ENCODE measurements at regions not wholly inside any gene's neighbourhood (a gene's known extent, or its start where the extent isn't known, plus 50 kb on each side); places are given as distances from the start of the nearest gene placed in this dataset.

DNA sequence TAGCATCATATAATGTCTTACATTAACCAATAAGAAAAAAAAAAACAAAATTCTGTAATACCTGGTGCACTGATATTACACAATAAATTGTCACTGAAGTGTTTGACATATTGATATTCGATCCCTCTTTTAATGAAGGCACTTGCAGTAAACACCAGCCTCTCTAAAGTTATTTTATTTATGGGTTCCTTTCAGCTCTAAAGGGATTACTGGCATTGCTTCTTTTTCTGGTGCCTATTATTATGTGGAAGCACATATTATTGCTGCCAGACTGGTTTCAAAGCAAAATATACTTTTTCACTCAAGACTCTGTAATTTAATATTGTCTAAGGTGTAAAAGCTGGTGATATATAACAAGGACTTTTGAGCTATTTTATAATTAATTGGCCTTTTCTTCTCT is 1090.5 kb downstream of the TRHDE start:
- TF ChIP-seq, protein P1, sequence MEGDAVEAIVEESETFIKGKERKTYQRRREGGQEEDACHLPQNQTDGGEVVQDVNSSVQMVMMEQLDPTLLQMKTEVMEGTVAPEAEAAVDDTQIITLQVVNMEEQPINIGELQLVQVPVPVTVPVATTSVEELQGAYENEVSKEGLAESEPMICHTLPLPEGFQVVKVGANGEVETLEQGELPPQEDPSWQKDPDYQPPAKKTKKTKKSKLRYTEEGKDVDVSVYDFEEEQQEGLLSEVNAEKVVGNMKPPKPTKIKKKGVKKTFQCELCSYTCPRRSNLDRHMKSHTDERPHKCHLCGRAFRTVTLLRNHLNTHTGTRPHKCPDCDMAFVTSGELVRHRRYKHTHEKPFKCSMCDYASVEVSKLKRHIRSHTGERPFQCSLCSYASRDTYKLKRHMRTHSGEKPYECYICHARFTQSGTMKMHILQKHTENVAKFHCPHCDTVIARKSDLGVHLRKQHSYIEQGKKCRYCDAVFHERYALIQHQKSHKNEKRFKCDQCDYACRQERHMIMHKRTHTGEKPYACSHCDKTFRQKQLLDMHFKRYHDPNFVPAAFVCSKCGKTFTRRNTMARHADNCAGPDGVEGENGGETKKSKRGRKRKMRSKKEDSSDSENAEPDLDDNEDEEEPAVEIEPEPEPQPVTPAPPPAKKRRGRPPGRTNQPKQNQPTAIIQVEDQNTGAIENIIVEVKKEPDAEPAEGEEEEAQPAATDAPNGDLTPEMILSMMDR (IDR thresholded peaks at IDR 0.05) = no peak
- TF ChIP-seq ZFX (IDR thresholded peaks at IDR 0.05; ENCODE audit: borderline replicate concordance) = no peak
